HCT116 (cell line): ENCODE measurements at regions not wholly inside any gene's neighbourhood (a gene's known extent, or its start where the extent isn't known, plus 50 kb on each side); places are given as distances from the start of the nearest gene placed in this dataset.

Source experiments
- ATAC-seq: fragments of 200-7000 bp; cut with Tn5 transposase; 2 replicates; pipeline ENCODE4 v1.9.1; 2020; ENCODE audit warnings: mild to moderate bottlenecking, moderate library complexity
- BruUV-seq: library from RNA; stranded (reverse); fragments of 400-500 nt; replicated peaks from 2 replicates; lab custom pipeline; 2021; lab: Mats Ljungman, UMichigan
- CTCF ChIA-PET: fragments of 300-600 bp; sonication (Branson Sonifier 250); formaldehyde crosslinking; loops from one replicate; lab custom pipeline; 2021; ENCODE audit warnings: antibody characterized with exemption; lab: Charles Lee
- POLR2A ChIA-PET: fragments of 300-600, 350-600 bp; sonication (Branson Sonifier 250); formaldehyde crosslinking; loops from one replicate; lab custom pipeline; 2021; ENCODE audit warnings: antibody characterized with exemption; lab: Charles Lee
- RAD21 ChIA-PET, 2 experiments: fragments of 300-600 bp; sonication (Branson Sonifier 250); formaldehyde crosslinking; loops; one replicate each; lab custom pipeline; 2023; ENCODE audit warnings: low total read pairs in 2 of 2; ENCODE audit not compliant: uncharacterized antibody in 2 of 2, unreplicated experiment in 2 of 2, low non-redundant PET in 1 of 2; lab: Charles Lee
- DNase-seq: peaks from one replicate; pipeline ENCODE4 v3.0.0-alpha.2; 2010; ENCODE audit warnings: low read depth, low spot score
- H2AFZ ChIP-seq: fragments of 200-600 bp; shearing (Covaris generic), sonication (generic); 2 replicates; pipeline ENCODE4 v1.6.1; 2017; ENCODE audit warnings: low read depth, mixed run types, mixed read lengths, antibody characterized with exemption, low read length; ENCODE audit not compliant: poor library complexity, severe bottlenecking
- H3K27ac ChIP-seq: 2 replicates; pipeline ENCODE4 v1.5.1; 2012; ENCODE audit warnings: low read depth, low read length
- H3K27me3 ChIP-seq: fragments of 200-600 bp; sonication (generic); 2 replicates; pipeline ENCODE4 v1.6.1; 2016; ENCODE audit warnings: mixed run types, low read length, mixed read lengths; ENCODE audit not compliant: insufficient read depth
- H3K36me3 ChIP-seq, 2 experiments: fragments of 200-500 bp in 1 of 2; fragments of 200-600 bp in 1 of 2; sonication (Bioruptor generic) in 1 of 2; sonication (generic) in 1 of 2; 2 replicates each; pipeline versions ENCODE4 v1.5.1 to v1.6.1; 2014 to 2016; ENCODE audit warnings: low read length in 2 of 2, inconsistent platforms in 1 of 2, mixed read lengths in 1 of 2, mixed run types in 1 of 2; ENCODE audit not compliant: insufficient read depth in 2 of 2, control insufficient read depth in 1 of 2
- H3K4me1 ChIP-seq, 2 experiments: fragments of 200-600 bp in 1 of 2; sonication (generic) in 1 of 2; 2 replicates each; pipeline versions ENCODE4 v1.5.1 to v1.6.1; 2012 to 2017; ENCODE audit warnings: low read length in 2 of 2, inconsistent platforms in 1 of 2, mild to moderate bottlenecking in 1 of 2, mixed read lengths in 1 of 2, mixed run types in 1 of 2, moderate library complexity in 1 of 2; ENCODE audit not compliant: insufficient read depth in 2 of 2, control insufficient read depth in 1 of 2
- H3K4me2 ChIP-seq: fragments of 200-600 bp; sonication (generic); 2 replicates; pipeline ENCODE4 v1.6.1; 2017; ENCODE audit warnings: mixed run types, low read length, mixed read lengths
- H3K4me3 ChIP-seq, 2 experiments: fragments of 200-600 bp in 1 of 2; sonication (generic) in 1 of 2; replicated peaks in 1 of 2; 2 replicates each; pipeline ENCODE4 v1.5.1; 2011 to 2016; ENCODE audit warnings: low read length in 2 of 2, control low read depth in 1 of 2, low read depth in 1 of 2, mild to moderate bottlenecking in 1 of 2, mixed read lengths in 1 of 2, mixed run types in 1 of 2
- H3K79me2 ChIP-seq: fragments of 200-600 bp; sonication (generic); 2 replicates; pipeline ENCODE4 v1.6.1; 2017; ENCODE audit warnings: mild to moderate bottlenecking, mixed run types, low read length, moderate library complexity, mixed read lengths; ENCODE audit not compliant: insufficient read depth
- H3K9ac ChIP-seq: fragments of 200-600 bp; sonication (generic); 2 replicates; pipeline ENCODE4 v1.6.1; 2016; ENCODE audit warnings: low read length, mixed read lengths
- H3K9me2 ChIP-seq: fragments of 200-600 bp; sonication (generic), shearing (Covaris generic); 2 replicates; pipeline ENCODE4 v1.6.1; 2017; ENCODE audit warnings: mixed run types, mild to moderate bottlenecking, moderate library complexity; ENCODE audit not compliant: insufficient read depth
- H3K9me3 ChIP-seq, 2 experiments: fragments of 200-500 bp in 1 of 2; fragments of 200-600 bp in 1 of 2; sonication (Bioruptor generic) in 1 of 2; sonication (generic) in 1 of 2; 2 replicates each; pipeline ENCODE4 v1.6.1; 2014 to 2017; ENCODE audit warnings: low read length in 2 of 2, mixed read lengths in 2 of 2, inconsistent platforms in 1 of 2, low read depth in 1 of 2, mild to moderate bottlenecking in 1 of 2, mixed run types in 1 of 2, moderate library complexity in 1 of 2; ENCODE audit not compliant: control insufficient read depth in 1 of 2, insufficient read depth in 1 of 2
- H4K20me1 ChIP-seq: fragments of 200-600 bp; sonication (generic), shearing (Covaris generic); 2 replicates; pipeline ENCODE4 v1.6.1; 2017; ENCODE audit warnings: mixed run types, mild to moderate bottlenecking, moderate library complexity; ENCODE audit not compliant: insufficient read depth
- ATF3 ChIP-seq: IDR thresholded peaks from 2 replicates; pipeline ENCODE4 v1.6.1; 2012
- CBX3 ChIP-seq: IDR thresholded peaks from 2 replicates; pipeline ENCODE4 v1.6.1; 2012; ENCODE audit warnings: low read depth
- EGR1 ChIP-seq: IDR thresholded peaks from 2 replicates; pipeline ENCODE4 v1.6.1; 2012; ENCODE audit warnings: low read depth
- ELF1 ChIP-seq: IDR thresholded peaks from 2 replicates; pipeline ENCODE4 v1.6.1; 2012; ENCODE audit warnings: low read depth, borderline replicate concordance
- POLR2AphosphoS5 ChIP-seq: IDR thresholded peaks from 2 replicates; pipeline ENCODE4 v1.6.1; 2011; ENCODE audit warnings: mild to moderate bottlenecking, low read depth, low read length, moderate library complexity
- REST ChIP-seq: IDR thresholded peaks from 2 replicates; pipeline ENCODE4 v1.6.1; 2012; ENCODE audit warnings: low read depth
- SIN3A ChIP-seq: IDR thresholded peaks from 2 replicates; pipeline ENCODE4 v1.6.1; 2012; ENCODE audit warnings: low read depth
- SP1 ChIP-seq: IDR thresholded peaks from 2 replicates; pipeline ENCODE4 v1.6.1; 2012; ENCODE audit warnings: low read depth
- SRF ChIP-seq: IDR thresholded peaks from 2 replicates; pipeline ENCODE4 v1.6.1; 2012; ENCODE audit warnings: low read depth
- YY1 ChIP-seq: IDR thresholded peaks from 2 replicates; pipeline ENCODE4 v1.6.1; 2011; ENCODE audit warnings: low read length, low read depth, moderate library complexity, mild to moderate bottlenecking; ENCODE audit not compliant: insufficient replicate concordance; ENCODE audit errors: extremely low read depth
- ZFX ChIP-seq: fragments of 450-650 bp; IDR thresholded peaks from 2 replicates; pipeline ENCODE4 v1.6.1; 2017
- intact Hi-C: fragments of 100-400 bp; cut with micrococcal nuclease; formaldehyde crosslinking; loops from 2 replicates; pipeline ENCODE4 v1.10.0; 2022
- TF ChIP-seq, protein P1 (sequence below), 3 experiments: fragments of 200-600 bp in 1 of 3; sonication (generic) in 1 of 3; IDR thresholded peaks in 2 of 3; conservative IDR thresholded peaks in 1 of 3; 2 replicates each; pipeline ENCODE4 v1.5.1; 2012 to 2017; ENCODE audit warnings: low read depth in 2 of 3, low read length in 2 of 3, antibody characterized with exemption in 1 of 3, borderline replicate concordance in 1 of 3, control low read depth in 1 of 3, mild to moderate bottlenecking in 1 of 3, mixed read lengths in 1 of 3, mixed run types in 1 of 3, moderate library complexity in 1 of 3; ENCODE audit not compliant: insufficient read depth in 1 of 3

- TF ChIP-seq, protein P1, sequence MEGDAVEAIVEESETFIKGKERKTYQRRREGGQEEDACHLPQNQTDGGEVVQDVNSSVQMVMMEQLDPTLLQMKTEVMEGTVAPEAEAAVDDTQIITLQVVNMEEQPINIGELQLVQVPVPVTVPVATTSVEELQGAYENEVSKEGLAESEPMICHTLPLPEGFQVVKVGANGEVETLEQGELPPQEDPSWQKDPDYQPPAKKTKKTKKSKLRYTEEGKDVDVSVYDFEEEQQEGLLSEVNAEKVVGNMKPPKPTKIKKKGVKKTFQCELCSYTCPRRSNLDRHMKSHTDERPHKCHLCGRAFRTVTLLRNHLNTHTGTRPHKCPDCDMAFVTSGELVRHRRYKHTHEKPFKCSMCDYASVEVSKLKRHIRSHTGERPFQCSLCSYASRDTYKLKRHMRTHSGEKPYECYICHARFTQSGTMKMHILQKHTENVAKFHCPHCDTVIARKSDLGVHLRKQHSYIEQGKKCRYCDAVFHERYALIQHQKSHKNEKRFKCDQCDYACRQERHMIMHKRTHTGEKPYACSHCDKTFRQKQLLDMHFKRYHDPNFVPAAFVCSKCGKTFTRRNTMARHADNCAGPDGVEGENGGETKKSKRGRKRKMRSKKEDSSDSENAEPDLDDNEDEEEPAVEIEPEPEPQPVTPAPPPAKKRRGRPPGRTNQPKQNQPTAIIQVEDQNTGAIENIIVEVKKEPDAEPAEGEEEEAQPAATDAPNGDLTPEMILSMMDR (IDR thresholded peaks at IDR 0.05 in 2 of 3, conservative IDR thresholded peaks at IDR 0.05 in 1 of 3; ENCODE audit: borderline replicate concordance in 1 of 3, insufficient read depth in 1 of 3, low read depth in 2 of 3, low read length in 2 of 3): no peak
These were observed 484.0 kb downstream of the SPRY1 start (continued) for GRCh38 chr4:123880631-123881030.

DNA sequence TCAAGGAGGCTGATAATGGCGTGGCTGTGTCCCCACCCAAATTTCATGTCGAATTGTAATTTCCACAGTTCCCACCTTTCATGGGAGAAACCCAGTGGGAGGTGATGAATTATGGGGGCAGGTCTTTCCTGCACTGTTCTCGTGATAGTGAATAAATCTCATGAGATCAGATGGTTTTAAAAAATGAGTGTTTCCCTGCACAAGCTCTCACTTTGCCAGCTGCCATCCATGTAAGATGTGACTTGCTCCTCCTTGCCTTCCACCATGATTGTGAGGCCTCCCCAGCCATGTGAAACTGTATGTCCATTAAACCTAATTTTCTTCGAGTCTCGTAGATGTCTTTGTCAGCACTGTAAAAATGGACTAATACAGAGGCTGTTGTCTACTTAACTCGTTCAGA is 488.3 kb downstream of the SPRY1 start:
- ChIA-PET CTCF (no interaction called here), POLR2A (no interaction called here), RAD21 (no interaction called here)
- no peak for DNase-seq
- TF ChIP-seq ZFX: no peak
- no peak for TF ChIP-seq SIN3A
- no peak for TF ChIP-seq EGR1
- no peak for TF ChIP-seq REST
- no peak for TF ChIP-seq YY1
- no peak for TF ChIP-seq SP1
- no peak for TF ChIP-seq POLR2AphosphoS5
- TF ChIP-seq ELF1: no peak
- TF ChIP-seq SRF: no peak
- TF ChIP-seq ATF3: no peak
- TF ChIP-seq CBX3: no peak
- ATAC-seq: no peak
- Histone ChIP-seq H3K4me1 (no peaks in the 10 kb centered on the region), H3K36me3 (no peaks in the 10 kb centered on the region), H4K20me1 (no peaks in the 10 kb centered on the region), H3K27ac (no peak overlapping the region), H3K27me3 (no peaks in the 10 kb centered on the region), H3K79me2 (no peaks in the 10 kb centered on the region), H2AFZ (no peak overlapping the region), H3K4me3 (no peak overlapping the region), H3K9me3 (no peaks in the 10 kb centered on the region), H3K9ac (no peak overlapping the region), H3K4me2 (no peak overlapping the region), H3K9me2 (no peaks in the 10 kb centered on the region)
- intact Hi-C loops: no loop called here
- no TSS peak for BruUV-seq
